IMR-90 (cell line): ENCODE measurements at regions not wholly inside any gene's neighbourhood (a gene's known extent, or its start where the extent isn't known, plus 50 kb on each side); places are given as distances from the start of the nearest gene placed in this dataset.

Source experiments
- ATAC-seq: fragments of 200-7000 bp; cut with Tn5 transposase; 2 replicates; pipeline ENCODE4 v1.9.1; 2020; ENCODE audit warnings: low read depth, mild to moderate bottlenecking, moderate library complexity
- BruUV-seq: library from RNA; stranded (reverse); fragments of 400-500 nt; replicated peaks from 2 replicates; lab custom pipeline; 2021; lab: Mats Ljungman, UMichigan
- CTCF ChIA-PET: fragments of 300-600 bp; formaldehyde crosslinking; extraction: SDS; loops from one replicate; lab custom pipeline; 2021; ENCODE audit warnings: antibody characterized with exemption; lab: Yijun Ruan, JAX
- POLR2A ChIA-PET: fragments of 300-600 bp; sonication (Branson Sonifier 250); formaldehyde crosslinking; loops from one replicate; lab custom pipeline; 2022; ENCODE audit warnings: antibody characterized with exemption; ENCODE audit not compliant: unreplicated experiment; lab: Charles Lee
- DNase-seq: peaks from one replicate; pipeline ENCODE4 v3.0.0; 2013
- H2AFZ ChIP-seq: replicated peaks from 2 replicates; pipeline ENCODE3; 2013; ENCODE audit warnings: low read length, mild to moderate bottlenecking; ENCODE audit not compliant: poor library complexity
- H2AK5ac ChIP-seq: 2 replicates; pipeline ENCODE4 v1.6.1; 2013; ENCODE audit warnings: low read depth, low read length, inconsistent platforms
- H2AK9ac ChIP-seq: replicated peaks from 2 replicates; pipeline ENCODE3; 2013; ENCODE audit warnings: mild to moderate bottlenecking, low read depth, low read length, moderate library complexity; ENCODE audit not compliant: poor library complexity
- H2BK120ac ChIP-seq: 2 replicates; pipeline ENCODE4 v1.6.1; 2013; ENCODE audit warnings: low read depth, low read length, inconsistent platforms
- H2BK15ac ChIP-seq: 3 replicates; pipeline ENCODE4 v1.6.1; 2013; ENCODE audit warnings: low read depth, low read length, inconsistent platforms
- H2BK20ac ChIP-seq: 2 replicates; pipeline ENCODE4 v1.6.1; 2013; ENCODE audit warnings: low read depth, mild to moderate bottlenecking, inconsistent platforms, low read length, moderate library complexity
- H2BK5ac ChIP-seq: 2 replicates; pipeline ENCODE4 v1.6.1; 2013; ENCODE audit warnings: mild to moderate bottlenecking, low read depth, low read length, inconsistent platforms; ENCODE audit not compliant: poor library complexity, severe bottlenecking
- H3K14ac ChIP-seq: replicated peaks from 2 replicates; pipeline ENCODE4 v1.6.1; 2013; ENCODE audit warnings: low read depth, low read length, inconsistent platforms
- H3K18ac ChIP-seq: 2 replicates; pipeline ENCODE4 v1.6.1; 2013; ENCODE audit warnings: low read depth, low read length, control low read depth
- H3K23ac ChIP-seq: 2 replicates; pipeline ENCODE4 v1.6.1; 2013; ENCODE audit warnings: low read depth, low read length, inconsistent platforms
- H3K27ac ChIP-seq: 2 replicates; pipeline ENCODE4 v1.5.1; 2013; ENCODE audit warnings: mild to moderate bottlenecking, control low read depth, low read length; ENCODE audit not compliant: insufficient read depth
- H3K27me3 ChIP-seq: 2 replicates; pipeline ENCODE4 v1.6.1; 2013; ENCODE audit warnings: low read length; ENCODE audit not compliant: control insufficient read depth, insufficient read depth
- H3K36me3 ChIP-seq: 2 replicates; pipeline ENCODE4 v1.6.1; 2013; ENCODE audit warnings: low read length, mixed read lengths; ENCODE audit not compliant: control insufficient read depth, insufficient read depth
- H3K4ac ChIP-seq: 2 replicates; pipeline ENCODE4 v1.6.1; 2013; ENCODE audit warnings: low read depth, low read length, inconsistent platforms
- H3K4me1 ChIP-seq: 2 replicates; pipeline ENCODE4 v1.6.1; 2013; ENCODE audit warnings: low read length, mixed read lengths; ENCODE audit not compliant: control insufficient read depth, insufficient read depth
- H3K4me2 ChIP-seq: 2 replicates; pipeline ENCODE4 v1.6.1; 2013; ENCODE audit warnings: low read depth, mild to moderate bottlenecking, control low read depth, low read length, moderate library complexity
- H3K4me3 ChIP-seq: 2 replicates; pipeline ENCODE4 v1.5.1; 2013; ENCODE audit warnings: low read depth, mild to moderate bottlenecking, control low read depth, low read length, moderate library complexity; ENCODE audit not compliant: insufficient read depth
- H3K56ac ChIP-seq: 2 replicates; pipeline ENCODE4 v1.6.1; 2013; ENCODE audit warnings: low read length, inconsistent platforms; ENCODE audit not compliant: insufficient read depth; ENCODE audit errors: extremely low read depth
- H3K79me1 ChIP-seq, 2 experiments: 2 replicates each; pipeline ENCODE4 v1.6.1; 2013; ENCODE audit warnings: low read length in 2 of 2, inconsistent platforms in 1 of 2, low read depth in 1 of 2
- H3K9ac ChIP-seq: 2 replicates; pipeline ENCODE4 v1.6.1; 2013; ENCODE audit warnings: low read depth, low read length, control low read depth
- H3K9me1 ChIP-seq: 2 replicates; pipeline ENCODE4 v1.6.1; 2013; ENCODE audit warnings: low read length, inconsistent platforms; ENCODE audit not compliant: insufficient read depth
- H3K9me3 ChIP-seq: 2 replicates; pipeline ENCODE4 v1.6.1; 2013; ENCODE audit warnings: low read length; ENCODE audit not compliant: control insufficient read depth, insufficient read depth
- H4K20me1 ChIP-seq: 2 replicates; pipeline ENCODE4 v1.6.1; 2013; ENCODE audit warnings: low read length, inconsistent platforms; ENCODE audit not compliant: insufficient read depth
- H4K5ac ChIP-seq: 2 replicates; pipeline ENCODE4 v1.6.1; 2013; ENCODE audit warnings: mild to moderate bottlenecking, low read depth, low read length, control low read depth
- H4K8ac ChIP-seq, 2 experiments: 2 replicates each; pipeline ENCODE4 v1.6.1; 2013; ENCODE audit warnings: low read depth in 2 of 2, low read length in 2 of 2, control low read depth in 1 of 2, inconsistent platforms in 1 of 2
- H4K91ac ChIP-seq: 2 replicates; pipeline ENCODE4 v1.6.1; 2013; ENCODE audit warnings: low read depth, low read length, inconsistent platforms; ENCODE audit not compliant: insufficient read depth
- MAZ ChIP-seq: IDR thresholded peaks from 2 replicates; pipeline ENCODE4 v1.6.1; 2012; ENCODE audit warnings: low read depth, mild to moderate bottlenecking, low read length, improper control_type of control experiment, moderate library complexity, borderline replicate concordance
- RFX5 ChIP-seq: IDR thresholded peaks from 2 replicates; pipeline ENCODE4 v1.8.0; 2012; ENCODE audit warnings: low read depth, mild to moderate bottlenecking, low read length, moderate library complexity
- WGBS, 2 experiments: methylation state at CpG; one replicate each; pipeline versions ENCODE4 v1.1.5 to v1.1.7; 2013; ENCODE audit warnings: missing lambda C conversion rate in 2 of 2; ENCODE audit not compliant: insufficient read length in 1 of 2; ENCODE audit errors: extremely low coverage in 2 of 2; 5-methylcytosine and 5-hydroxymethylcytosine counted together
- dilution Hi-C: fragments of 300-500 bp; cut with HindIII; formaldehyde crosslinking; loops from one replicate; pipeline ENCODE4 v1.14.3; 2018; ENCODE audit warnings: low sequenced_read_pairs; ENCODE audit not compliant: unreplicated experiment
- in situ Hi-C: fragments of 300-500 bp; cut with MboI; formaldehyde crosslinking; loops from 3 replicates; pipeline ENCODE4 v1.14.3; 2019; ENCODE audit warnings: low sequenced_read_pairs, inconsistent platforms, mixed read lengths
- intact Hi-C: fragments of 100-400 bp; cut with micrococcal nuclease; formaldehyde crosslinking; loops from 2 replicates; pipeline ENCODE4 v1.10.0; 2022

- ATAC-seq (no peak), DNase-seq (no peak)
- H3K4me2 ChIP-seq, result no peak overlapping the region
- no TSS peak for BruUV-seq
- CTCF ChIA-PET, result no interaction called here
- no peaks in the 10 kb centered on the region for H3K27me3 ChIP-seq
- no peak overlapping the region for H2BK120ac ChIP-seq
- no peak overlapping the region for H3K23ac ChIP-seq
- H2AK5ac ChIP-seq, result no peak overlapping the region
- no peak overlapping the region for H3K56ac ChIP-seq
- no peak overlapping the region for H3K27ac ChIP-seq
- H3K9me1 ChIP-seq, result no peaks in the 10 kb centered on the region
- no peaks in the 10 kb centered on the region for H3K36me3 ChIP-seq
- no peak overlapping the region for H4K5ac ChIP-seq
- no peak overlapping the region for H2BK5ac ChIP-seq
- no peak overlapping the region for H3K4me3 ChIP-seq
- H2BK15ac ChIP-seq, result no peak overlapping the region
- no peak overlapping the region for H4K8ac ChIP-seq
- H3K9ac ChIP-seq, result no peak overlapping the region
- POLR2A ChIA-PET, result no interaction called here
- no peak overlapping the region for H2AK9ac ChIP-seq
- dilution Hi-C loops, result no loop called here
- in situ Hi-C loops, result no loop called here
- no peak overlapping the region for H3K4ac ChIP-seq
- H3K14ac ChIP-seq, result no peak overlapping the region
- H3K4me1 ChIP-seq, result no peaks in the 10 kb centered on the region
- 64% methylated on average over 7 of the region's 23 CpGs; no CpG with 5 or more reads in 1 of the 2 experiments for WGBS, 2 experiments
- TF ChIP-seq RFX5, result no peak
- no peak for TF ChIP-seq MAZ
- no peak overlapping the region for H2AFZ ChIP-seq
- no peaks in the 10 kb centered on the region for H4K20me1 ChIP-seq
- intact Hi-C loops, result no loop called here
- H3K18ac ChIP-seq, result no peak overlapping the region
- peaks cover 45% of the 10 kb centered on the region for H3K9me3 ChIP-seq
- no peak overlapping the region for H4K91ac ChIP-seq
- no peaks in the 10 kb centered on the region for H3K79me1 ChIP-seq
- no peak overlapping the region for H2BK20ac ChIP-seq
Observed at GRCh38 chr10:131811630-131812403, 89.0 kb upstream of the PPP2R2D start.
